OCI-LY7 (cell line): ENCODE measurements at regions not wholly inside any gene's neighbourhood (a gene's known extent, or its start where the extent isn't known, plus 50 kb on each side); places are given as distances from the start of the nearest gene placed in this dataset.

ENCODE experiments used
- EZH2phosphoT487 ChIP-seq: fragments of 200-600 bp; sonication (generic); IDR thresholded peaks from 2 replicates; pipeline ENCODE4 v1.6.1; 2018; ENCODE audit warnings: low read depth, borderline replicate concordance, mild to moderate bottlenecking, mixed run types, antibody characterized with exemption, low read length, moderate library complexity, mixed read lengths
- TF ChIP-seq, protein P1 (sequence below): fragments of 200-600 bp; sonication (generic); conservative IDR thresholded peaks from 2 replicates; pipeline ENCODE4 v1.5.1; 2014; ENCODE audit warnings: mild to moderate bottlenecking, antibody characterized with exemption, low read length, moderate library complexity, mixed read lengths

DNA sequence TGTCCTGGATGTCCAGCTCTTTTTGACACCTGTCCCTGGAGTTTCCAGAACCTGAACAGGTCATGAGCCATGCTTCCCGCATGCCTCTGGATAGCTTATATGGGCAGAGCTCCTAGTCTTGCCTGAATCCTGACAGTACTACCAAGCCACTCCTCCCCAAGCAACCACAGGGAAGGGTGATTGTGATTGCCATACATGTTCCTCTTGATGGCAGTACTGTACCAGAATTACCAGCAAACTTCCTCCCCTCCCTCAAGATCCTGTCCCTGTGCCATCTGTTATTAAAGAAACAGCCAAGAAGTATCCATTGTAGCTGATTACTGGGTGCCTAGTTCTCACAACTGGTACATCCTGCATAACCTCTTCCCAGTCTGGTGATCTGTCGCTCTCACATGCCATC is 264.3 kb upstream of the AGTR2 start:
- TF ChIP-seq, protein P1, sequence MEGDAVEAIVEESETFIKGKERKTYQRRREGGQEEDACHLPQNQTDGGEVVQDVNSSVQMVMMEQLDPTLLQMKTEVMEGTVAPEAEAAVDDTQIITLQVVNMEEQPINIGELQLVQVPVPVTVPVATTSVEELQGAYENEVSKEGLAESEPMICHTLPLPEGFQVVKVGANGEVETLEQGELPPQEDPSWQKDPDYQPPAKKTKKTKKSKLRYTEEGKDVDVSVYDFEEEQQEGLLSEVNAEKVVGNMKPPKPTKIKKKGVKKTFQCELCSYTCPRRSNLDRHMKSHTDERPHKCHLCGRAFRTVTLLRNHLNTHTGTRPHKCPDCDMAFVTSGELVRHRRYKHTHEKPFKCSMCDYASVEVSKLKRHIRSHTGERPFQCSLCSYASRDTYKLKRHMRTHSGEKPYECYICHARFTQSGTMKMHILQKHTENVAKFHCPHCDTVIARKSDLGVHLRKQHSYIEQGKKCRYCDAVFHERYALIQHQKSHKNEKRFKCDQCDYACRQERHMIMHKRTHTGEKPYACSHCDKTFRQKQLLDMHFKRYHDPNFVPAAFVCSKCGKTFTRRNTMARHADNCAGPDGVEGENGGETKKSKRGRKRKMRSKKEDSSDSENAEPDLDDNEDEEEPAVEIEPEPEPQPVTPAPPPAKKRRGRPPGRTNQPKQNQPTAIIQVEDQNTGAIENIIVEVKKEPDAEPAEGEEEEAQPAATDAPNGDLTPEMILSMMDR, result no peak
- TF ChIP-seq EZH2phosphoT487, result no peak
